ENCODE measurements at regions not wholly inside any gene's neighbourhood (a gene's known extent, or its start where the extent isn't known, plus 50 kb on each side); places are given as distances from the start of the nearest gene placed in this dataset.

DNA sequence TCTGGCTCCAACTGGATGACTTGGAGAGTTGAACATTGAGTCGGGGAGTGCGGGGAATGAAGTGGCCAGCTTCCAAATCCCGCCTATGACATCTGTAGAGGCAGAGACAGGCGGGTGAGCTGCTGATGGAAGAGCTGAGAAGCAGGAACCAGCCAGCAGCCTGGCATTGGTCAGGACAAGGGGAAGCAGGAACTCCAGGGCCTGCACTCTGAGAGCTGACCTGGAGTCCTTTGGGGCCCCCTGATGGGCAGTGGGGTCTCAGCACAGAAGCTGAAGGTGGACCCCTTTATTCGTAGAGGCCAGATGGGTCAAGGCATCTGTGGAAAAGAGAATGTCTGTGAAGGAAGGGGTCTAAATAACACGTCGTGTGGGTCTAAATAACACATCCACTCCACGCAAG is 57.0 kb downstream of the SEC61G start:
- Histone ChIP-seq H3K4me3 (ENCODE audit: low read depth in 1 of 3, low read length in 3 of 3) (no peak overlapping the region), H3K27me3 (ENCODE audit: control insufficient read depth in 3 of 3, insufficient read depth in 3 of 3, low read length in 3 of 3) (no peaks in the 10 kb centered on the region), H3K36me3 (ENCODE audit: control insufficient read depth in 3 of 3, insufficient read depth in 2 of 3, low read depth in 1 of 3, low read length in 3 of 3) (no peaks in the 10 kb centered on the region), H3K4me1 (ENCODE audit: control insufficient read depth in 3 of 3, insufficient read depth in 2 of 3, low read depth in 1 of 3, low read length in 2 of 3) (no peaks in the 10 kb centered on the region), H3K27ac (ENCODE audit: low read depth in 1 of 3, low read length in 2 of 3) (no peak overlapping the region), H3K9me3 (ENCODE audit: control insufficient read depth in 2 of 2, insufficient read depth in 1 of 2, low read depth in 1 of 2, low read length in 1 of 2) (no peaks in the 10 kb centered on the region)
- WGBS, 3 donors: 78 to 84% (median 83%) methylated on average over 8 of the region's 8 CpGs
- FAIRE-seq (no peak), DNase-seq (no peak)

DNA sequence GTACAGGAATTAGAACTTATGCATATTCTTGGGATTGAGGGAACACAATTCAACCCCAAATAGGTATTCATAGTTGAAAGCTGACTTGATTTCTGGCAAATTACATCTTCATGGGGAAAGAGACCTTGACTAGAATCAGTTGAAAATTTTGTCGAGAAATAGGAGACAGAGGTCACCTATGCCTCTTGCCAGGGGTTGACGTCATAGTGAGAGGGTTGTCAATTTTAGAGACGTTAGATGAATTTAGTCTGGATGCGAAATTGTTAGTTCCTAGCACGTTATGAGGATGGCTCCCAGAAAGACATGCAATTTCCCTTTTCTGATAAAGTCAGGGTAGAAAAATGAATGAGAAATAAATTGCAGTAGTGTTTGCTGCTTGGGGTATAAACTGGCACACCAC is 59.3 kb downstream of the SEC61G start:
- H3K9me3 ChIP-seq (ENCODE audit: control insufficient read depth in 2 of 2, insufficient read depth in 1 of 2, low read depth in 1 of 2, low read length in 1 of 2): no peaks in the 10 kb centered on the region
- H3K36me3 ChIP-seq (ENCODE audit: control insufficient read depth in 3 of 3, insufficient read depth in 2 of 3, low read depth in 1 of 3, low read length in 3 of 3): no peaks in the 10 kb centered on the region
- DNase-seq (no peak), FAIRE-seq (no peak)
- H3K27me3 ChIP-seq (ENCODE audit: control insufficient read depth in 3 of 3, insufficient read depth in 3 of 3, low read length in 3 of 3): no peaks in the 10 kb centered on the region
- 53 to 80% (median 74%) methylated on average over 5 of the region's 5 CpGs for WGBS, 3 donors
- no peaks in the 10 kb centered on the region for H3K4me1 ChIP-seq (ENCODE audit: control insufficient read depth in 3 of 3, insufficient read depth in 2 of 3, low read depth in 1 of 3, low read length in 2 of 3)
- no peak overlapping the region for H3K27ac ChIP-seq (ENCODE audit: low read depth in 1 of 3, low read length in 2 of 3)
- H3K4me3 ChIP-seq (ENCODE audit: low read depth in 1 of 3, low read length in 3 of 3): no peak overlapping the region

DNA sequence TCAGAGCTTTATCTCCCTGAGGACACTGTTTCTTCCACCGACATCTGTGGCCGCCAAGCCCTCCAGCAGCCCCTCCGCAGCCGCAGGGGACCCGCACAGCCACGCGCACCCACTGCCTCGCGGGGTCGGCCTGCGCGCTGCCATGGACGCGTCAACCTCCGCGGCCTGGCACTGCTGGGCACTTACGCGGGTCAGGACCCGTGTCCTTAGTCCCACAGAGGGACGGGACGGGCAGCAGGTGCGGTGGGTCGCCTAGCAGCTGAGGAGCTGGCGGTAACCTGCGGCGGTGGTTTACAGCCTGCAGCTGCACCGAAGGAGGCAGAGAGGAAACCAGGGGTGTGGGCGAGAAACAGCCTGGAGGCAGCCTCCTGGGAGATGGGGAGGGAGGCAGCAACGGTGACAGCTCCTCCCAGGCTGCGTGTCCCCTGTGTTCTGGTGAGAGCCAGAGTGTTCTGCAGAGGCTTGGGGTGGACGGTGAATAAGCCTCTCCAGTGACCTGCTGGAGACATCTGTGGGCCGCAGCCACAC is 61.3 kb downstream of the SEC61G start:
- Histone ChIP-seq H3K4me1 (ENCODE audit: control insufficient read depth in 3 of 3, insufficient read depth in 2 of 3, low read depth in 1 of 3, low read length in 2 of 3) (no peaks in the 10 kb centered on the region), H3K9me3 (ENCODE audit: control insufficient read depth in 2 of 2, insufficient read depth in 1 of 2, low read depth in 1 of 2, low read length in 1 of 2) (no peaks in the 10 kb centered on the region), H3K36me3 (ENCODE audit: control insufficient read depth in 3 of 3, insufficient read depth in 2 of 3, low read depth in 1 of 3, low read length in 3 of 3) (no peaks in the 10 kb centered on the region), H3K4me3 (ENCODE audit: low read depth in 1 of 3, low read length in 3 of 3) (no peak overlapping the region), H3K27me3 (ENCODE audit: control insufficient read depth in 3 of 3, insufficient read depth in 3 of 3, low read length in 3 of 3) (no peaks in the 10 kb centered on the region), H3K27ac (ENCODE audit: low read depth in 1 of 3, low read length in 2 of 3) (no peak overlapping the region)
- FAIRE-seq (no peak), DNase-seq (no peak)
- WGBS, 3 donors: 69 to 73% (median 72%) methylated on average over 32 of the region's 32 CpGs

DNA sequence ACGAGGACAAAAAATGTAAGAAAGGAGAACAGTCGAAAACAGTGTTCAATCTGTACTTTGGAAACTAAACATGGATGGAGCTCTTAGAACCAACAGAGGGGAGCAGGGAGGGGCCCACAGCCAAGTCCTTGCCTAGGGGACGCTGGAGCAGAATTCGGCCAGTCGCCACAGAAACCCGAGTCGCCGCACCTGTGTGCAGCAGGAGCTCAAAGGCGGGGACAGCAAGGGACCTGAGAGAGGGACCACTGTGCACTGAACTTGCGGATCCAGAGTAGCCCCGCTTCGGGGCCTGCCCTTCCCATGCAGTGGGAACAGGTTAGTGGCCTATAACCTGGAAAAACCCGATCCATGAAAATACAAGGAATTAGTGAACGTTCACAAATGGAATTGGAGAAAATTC is 68.1 kb downstream of the SEC61G start:
- no peaks in the 10 kb centered on the region for H3K4me1 ChIP-seq (ENCODE audit: control insufficient read depth in 3 of 3, insufficient read depth in 2 of 3, low read depth in 1 of 3, low read length in 2 of 3)
- WGBS, 3 donors: 84 to 91% (median 89%) methylated on average over 14 of the region's 14 CpGs
- no peaks in the 10 kb centered on the region for H3K9me3 ChIP-seq (ENCODE audit: control insufficient read depth in 2 of 2, insufficient read depth in 1 of 2, low read depth in 1 of 2, low read length in 1 of 2)
- no peaks in the 10 kb centered on the region for H3K36me3 ChIP-seq (ENCODE audit: control insufficient read depth in 3 of 3, insufficient read depth in 2 of 3, low read depth in 1 of 3, low read length in 3 of 3)
- DNase-seq (no peak), FAIRE-seq (no peak)
- no peak overlapping the region for H3K4me3 ChIP-seq (ENCODE audit: low read depth in 1 of 3, low read length in 3 of 3)
- H3K27ac ChIP-seq (ENCODE audit: low read depth in 1 of 3, low read length in 2 of 3): no peak overlapping the region
- no peaks in the 10 kb centered on the region for H3K27me3 ChIP-seq (ENCODE audit: control insufficient read depth in 3 of 3, insufficient read depth in 3 of 3, low read length in 3 of 3)

DNA sequence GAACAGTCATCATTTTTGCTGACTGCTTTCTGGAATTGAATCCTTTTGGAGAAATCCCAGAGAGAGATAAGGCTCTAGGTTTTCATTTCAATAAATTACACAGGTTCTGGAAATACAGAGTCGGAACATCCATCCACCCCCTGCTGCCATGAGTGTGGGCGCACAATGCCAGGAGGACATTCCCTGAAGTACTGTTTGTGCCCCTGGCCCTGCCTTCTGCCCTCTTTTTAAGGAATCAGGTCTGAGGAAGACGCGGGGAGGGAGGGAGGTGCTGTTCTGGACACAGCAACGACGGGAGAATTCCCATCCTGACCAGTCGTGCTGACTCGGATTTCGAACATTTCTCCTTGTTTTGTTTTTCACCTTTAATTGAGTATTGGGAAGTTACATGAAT is 69.0 kb downstream of the SEC61G start:
- Histone ChIP-seq H3K36me3 (ENCODE audit: control insufficient read depth in 3 of 3, insufficient read depth in 2 of 3, low read depth in 1 of 3, low read length in 3 of 3) (no peaks in the 10 kb centered on the region), H3K27ac (ENCODE audit: low read depth in 1 of 3, low read length in 2 of 3) (no peak overlapping the region), H3K27me3 (ENCODE audit: control insufficient read depth in 3 of 3, insufficient read depth in 3 of 3, low read length in 3 of 3) (no peaks in the 10 kb centered on the region), H3K9me3 (ENCODE audit: control insufficient read depth in 2 of 2, insufficient read depth in 1 of 2, low read depth in 1 of 2, low read length in 1 of 2) (no peaks in the 10 kb centered on the region), H3K4me1 (ENCODE audit: control insufficient read depth in 3 of 3, insufficient read depth in 2 of 3, low read depth in 1 of 3, low read length in 2 of 3) (no peaks in the 10 kb centered on the region), H3K4me3 (ENCODE audit: low read depth in 1 of 3, low read length in 3 of 3) (no peak overlapping the region)
- 61 to 67% (median 64%) methylated on average over 9 of the region's 9 CpGs for WGBS, 3 donors
- FAIRE-seq (no peak), DNase-seq (no peak)

DNA sequence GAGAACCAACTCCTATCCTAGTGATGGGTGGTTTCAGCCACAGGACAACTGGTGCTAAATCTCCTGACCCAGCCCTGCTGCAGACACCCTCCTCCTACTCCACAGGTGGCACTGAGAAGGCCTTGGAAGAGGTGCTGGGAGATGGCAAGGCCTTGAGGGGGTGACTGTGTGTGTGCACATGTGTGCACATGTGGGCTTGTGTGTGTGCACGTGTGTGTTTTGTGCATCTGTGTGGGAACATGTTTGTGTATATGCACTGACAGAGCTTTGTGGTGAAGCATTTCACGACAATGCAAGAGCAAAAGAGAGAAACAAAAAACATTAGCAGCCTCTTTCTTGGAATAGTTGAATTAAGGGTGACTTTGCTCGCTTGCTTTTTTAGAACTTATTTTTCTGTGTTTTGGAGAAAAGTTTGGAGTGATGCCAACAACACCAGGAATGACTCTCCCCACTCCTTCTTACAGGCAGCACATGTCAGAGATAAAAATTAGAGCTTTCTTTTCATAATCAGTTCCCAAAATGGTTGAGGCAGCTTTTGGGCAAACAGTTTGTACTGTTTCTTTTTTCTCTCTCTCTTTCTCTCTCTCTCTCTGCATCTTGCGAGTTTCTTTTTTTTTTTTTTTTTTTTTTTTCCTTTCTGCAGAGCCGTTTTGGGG is 69.5 kb downstream of the SEC61G start:
- no peak overlapping the region for H3K4me3 ChIP-seq (ENCODE audit: low read depth in 1 of 3, low read length in 3 of 3)
- H3K36me3 ChIP-seq (ENCODE audit: control insufficient read depth in 3 of 3, insufficient read depth in 2 of 3, low read depth in 1 of 3, low read length in 3 of 3): no peaks in the 10 kb centered on the region
- no peaks in the 10 kb centered on the region for H3K27me3 ChIP-seq (ENCODE audit: control insufficient read depth in 3 of 3, insufficient read depth in 3 of 3, low read length in 3 of 3)
- no peak for FAIRE-seq
- no peak overlapping the region for H3K27ac ChIP-seq (ENCODE audit: low read depth in 1 of 3, low read length in 2 of 3)
- no peaks in the 10 kb centered on the region for H3K4me1 ChIP-seq (ENCODE audit: control insufficient read depth in 3 of 3, insufficient read depth in 2 of 3, low read depth in 1 of 3, low read length in 2 of 3)
- WGBS, 3 donors: 55 to 82% (median 75%) methylated on average over 5 of the region's 5 CpGs
- no peaks in the 10 kb centered on the region for H3K9me3 ChIP-seq (ENCODE audit: control insufficient read depth in 2 of 2, insufficient read depth in 1 of 2, low read depth in 1 of 2, low read length in 1 of 2)
- DNase-seq: no peak

DNA sequence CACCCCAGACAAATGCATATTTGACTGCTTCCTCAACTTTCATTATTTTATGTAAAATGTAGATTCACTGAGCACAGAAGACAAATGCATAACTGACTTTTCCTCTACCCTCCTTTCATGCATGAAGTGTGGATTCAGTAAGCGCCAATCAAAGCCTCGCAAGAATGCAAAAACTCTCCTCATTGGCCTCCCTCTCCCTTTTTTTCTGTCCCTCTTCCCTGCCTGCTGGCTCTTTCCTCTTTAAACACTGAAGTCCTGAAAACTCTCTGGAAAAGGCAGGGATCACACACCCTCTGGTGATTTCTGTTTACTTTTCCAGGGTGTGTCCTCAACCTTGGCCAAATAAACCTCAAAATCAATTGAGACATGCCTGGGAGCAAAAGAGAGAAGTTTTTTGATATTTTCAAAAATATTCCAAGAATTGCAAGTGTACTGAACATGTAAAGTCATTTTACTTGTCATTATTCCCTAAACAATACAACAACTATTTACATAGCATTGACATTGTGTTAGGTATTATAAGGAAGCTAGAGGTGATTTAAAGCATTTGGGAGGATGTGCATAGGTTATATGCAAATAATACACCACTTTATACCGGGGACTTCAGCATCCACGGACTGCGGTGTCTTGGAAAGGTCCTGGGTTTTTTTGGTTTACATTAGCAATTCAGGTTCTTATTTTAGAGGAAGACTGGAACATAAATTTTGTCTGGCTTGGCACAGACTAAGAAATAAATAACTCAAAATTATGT is 71.4 kb downstream of the SEC61G start:
- H3K27me3 ChIP-seq (ENCODE audit: control insufficient read depth in 3 of 3, insufficient read depth in 3 of 3, low read length in 3 of 3): no peaks in the 10 kb centered on the region
- FAIRE-seq (no peak), DNase-seq (no peak)
- H3K36me3 ChIP-seq (ENCODE audit: control insufficient read depth in 3 of 3, insufficient read depth in 2 of 3, low read depth in 1 of 3, low read length in 3 of 3): no peaks in the 10 kb centered on the region
- no peak overlapping the region for H3K4me3 ChIP-seq (ENCODE audit: low read depth in 1 of 3, low read length in 3 of 3)
- 61 to 67% (median 67%) methylated on average over 5 of the region's 5 CpGs for WGBS, 3 donors
- no peak overlapping the region for H3K27ac ChIP-seq (ENCODE audit: low read depth in 1 of 3, low read length in 2 of 3)
- no peaks in the 10 kb centered on the region for H3K9me3 ChIP-seq (ENCODE audit: control insufficient read depth in 2 of 2, insufficient read depth in 1 of 2, low read depth in 1 of 2, low read length in 1 of 2)
- H3K4me1 ChIP-seq (ENCODE audit: control insufficient read depth in 3 of 3, insufficient read depth in 2 of 3, low read depth in 1 of 3, low read length in 2 of 3): no peaks in the 10 kb centered on the region

DNA sequence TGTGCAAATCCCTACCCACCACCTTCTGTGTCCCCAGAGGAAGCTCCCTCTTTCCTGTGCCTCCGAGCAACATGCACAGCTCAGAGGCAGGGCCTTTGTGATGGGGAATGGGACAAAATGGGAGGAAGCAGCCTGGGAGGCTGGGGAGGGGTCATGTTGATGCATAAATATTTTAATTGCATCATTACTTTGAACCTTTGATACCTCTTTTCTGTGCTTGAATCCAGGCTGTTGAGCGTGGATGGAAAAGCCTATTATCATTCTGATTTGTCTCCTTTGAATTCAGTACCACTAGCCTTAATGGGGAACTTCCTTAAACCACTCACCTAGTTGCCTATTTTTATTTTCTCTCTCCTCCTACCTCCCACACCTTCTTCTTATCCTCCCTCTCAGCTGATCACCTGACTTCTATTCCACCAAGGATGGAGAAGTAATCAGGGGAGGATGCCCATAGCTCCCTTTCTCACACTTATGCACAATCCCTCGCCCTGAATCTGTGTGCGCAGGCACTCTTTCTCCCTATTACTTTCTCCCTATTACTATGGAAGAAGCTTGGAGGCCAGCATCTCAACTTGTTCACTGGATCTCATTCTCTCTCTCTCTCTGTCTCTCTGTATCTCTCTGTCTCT is 78.5 kb downstream of the SEC61G start:
- Histone ChIP-seq H3K36me3 (ENCODE audit: control insufficient read depth in 3 of 3, insufficient read depth in 2 of 3, low read depth in 1 of 3, low read length in 3 of 3) (no peaks in the 10 kb centered on the region), H3K27me3 (ENCODE audit: control insufficient read depth in 3 of 3, insufficient read depth in 3 of 3, low read length in 3 of 3) (no peaks in the 10 kb centered on the region), H3K4me1 (ENCODE audit: control insufficient read depth in 3 of 3, insufficient read depth in 2 of 3, low read depth in 1 of 3, low read length in 2 of 3) (no peaks in the 10 kb centered on the region), H3K4me3 (ENCODE audit: low read depth in 1 of 3, low read length in 3 of 3) (no peak overlapping the region), H3K9me3 (ENCODE audit: control insufficient read depth in 2 of 2, insufficient read depth in 1 of 2, low read depth in 1 of 2, low read length in 1 of 2) (no peaks in the 10 kb centered on the region), H3K27ac (ENCODE audit: low read depth in 1 of 3, low read length in 2 of 3) (no peak overlapping the region)
- no peak for DNase-seq
- no peak for FAIRE-seq
- 70 to 74% (median 72%) methylated on average over 4 of the region's 4 CpGs for WGBS, 3 donors

All from small intestine (tissue), 7 donors.